Breast epithelium (tissue), 4 donors: ENCODE measurements at regions not wholly inside any gene's neighbourhood (a gene's known extent, or its start where the extent isn't known, plus 50 kb on each side); places are given as distances from the start of the nearest gene placed in this dataset.

Experiments
- DNase-seq, 2 donors: peaks; one replicate each; pipeline ENCODE4 v3.0.0-alpha.2; 2019; ENCODE audit warnings: low spot score in 2 of 2
- H3K27ac ChIP-seq, 2 donors: fragments of 200-600 bp; sonication (generic) in 1 of 2; one replicate each; pipeline ENCODE4 v1.5.1; 2016 to 2019; ENCODE audit warnings: mild to moderate bottlenecking in 1 of 2
- H3K27me3 ChIP-seq, 2 donors: fragments of 200-600 bp; sonication (generic) in 1 of 2; one replicate each; pipeline versions ENCODE4 v1.5.1 to v1.6.0; 2017 to 2019; ENCODE audit warnings: control low read depth in 1 of 2, mild to moderate bottlenecking in 1 of 2
- H3K36me3 ChIP-seq: fragments of 200-600 bp; one replicate; pipeline ENCODE4 v1.5.1; 2019
- H3K4me1 ChIP-seq, 2 donors: fragments of 200-600 bp; sonication (generic); one replicate each; pipeline ENCODE4 v1.5.1; 2016 to 2019; ENCODE audit warnings: control low read depth in 1 of 2
- H3K4me3 ChIP-seq, 3 donors: fragments of 200-600 bp; sonication (generic); 1 replicate in 2 of 3; 2 replicates in 1 of 3; pipeline ENCODE4 v1.5.1; 2016 to 2019; ENCODE audit warnings: mild to moderate bottlenecking in 3 of 3, moderate library complexity in 2 of 3
- H3K9me3 ChIP-seq, 2 donors: fragments of 200-600 bp; sonication (generic) in 1 of 2; one replicate each; pipeline ENCODE4 v1.5.1; 2016 to 2019; ENCODE audit warnings: control low read depth in 1 of 2
- POLR2A ChIP-seq: fragments of 450-650 bp; IDR thresholded peaks from one replicate; pipeline ENCODE4 v1.6.1; 2016; ENCODE audit warnings: antibody characterized with exemption, mild to moderate bottlenecking, moderate library complexity
- POLR2AphosphoS5 ChIP-seq, 3 donors: sonication (generic); formaldehyde crosslinking; IDR thresholded peaks; one replicate each; pipeline ENCODE4 v1.6.1; 2017; ENCODE audit warnings: antibody characterized with exemption in 3 of 3
- intact Hi-C: fragments of 100-400 bp; cut with DNase I; formaldehyde crosslinking; loops from one replicate; pipeline ENCODE4 v1.15.1; 2023; ENCODE audit warnings: low total_unique reads
- TF ChIP-seq, protein P1 (sequence below), 3 donors: fragments of 450-650 bp; IDR thresholded peaks; one replicate each; pipeline ENCODE4 v1.5.1; 2016 to 2017; ENCODE audit warnings: antibody characterized with exemption in 3 of 3, mild to moderate bottlenecking in 3 of 3, moderate library complexity in 3 of 3

DNA sequence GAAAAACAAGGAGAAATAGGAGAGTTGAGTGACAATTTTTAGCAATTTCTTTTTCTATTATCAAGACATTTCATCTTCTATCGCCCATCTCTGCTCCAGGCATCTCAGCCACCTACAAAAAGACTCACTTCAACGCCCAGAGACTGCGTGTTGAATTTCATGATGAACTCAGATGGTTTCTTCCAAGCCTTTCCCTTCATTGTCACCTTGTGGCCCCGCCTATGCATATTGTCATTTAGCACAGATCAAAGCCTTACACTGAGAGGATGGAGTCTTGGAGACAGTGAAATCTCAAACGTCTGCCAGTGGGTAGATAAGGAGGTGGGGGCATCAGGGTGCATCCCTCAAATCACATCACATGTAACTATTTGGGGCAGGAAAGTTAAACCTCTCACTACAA, 319.4 kb downstream of the SIPA1L2 start:
- Histone ChIP-seq H3K27me3 (no peaks in the 10 kb centered on the region), H3K36me3 (no peaks in the 10 kb centered on the region), H3K9me3 (no peaks in the 10 kb centered on the region), H3K4me1 (no peaks in the 10 kb centered on the region), H3K4me3 (no peak overlapping the region), H3K27ac (no peak overlapping the region)
- TF ChIP-seq POLR2AphosphoS5 (IDR thresholded peaks at IDR 0.05), result no peak
- TF ChIP-seq, protein P1, sequence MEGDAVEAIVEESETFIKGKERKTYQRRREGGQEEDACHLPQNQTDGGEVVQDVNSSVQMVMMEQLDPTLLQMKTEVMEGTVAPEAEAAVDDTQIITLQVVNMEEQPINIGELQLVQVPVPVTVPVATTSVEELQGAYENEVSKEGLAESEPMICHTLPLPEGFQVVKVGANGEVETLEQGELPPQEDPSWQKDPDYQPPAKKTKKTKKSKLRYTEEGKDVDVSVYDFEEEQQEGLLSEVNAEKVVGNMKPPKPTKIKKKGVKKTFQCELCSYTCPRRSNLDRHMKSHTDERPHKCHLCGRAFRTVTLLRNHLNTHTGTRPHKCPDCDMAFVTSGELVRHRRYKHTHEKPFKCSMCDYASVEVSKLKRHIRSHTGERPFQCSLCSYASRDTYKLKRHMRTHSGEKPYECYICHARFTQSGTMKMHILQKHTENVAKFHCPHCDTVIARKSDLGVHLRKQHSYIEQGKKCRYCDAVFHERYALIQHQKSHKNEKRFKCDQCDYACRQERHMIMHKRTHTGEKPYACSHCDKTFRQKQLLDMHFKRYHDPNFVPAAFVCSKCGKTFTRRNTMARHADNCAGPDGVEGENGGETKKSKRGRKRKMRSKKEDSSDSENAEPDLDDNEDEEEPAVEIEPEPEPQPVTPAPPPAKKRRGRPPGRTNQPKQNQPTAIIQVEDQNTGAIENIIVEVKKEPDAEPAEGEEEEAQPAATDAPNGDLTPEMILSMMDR (IDR thresholded peaks at IDR 0.05), result no peak
- TF ChIP-seq POLR2A, result no peak
- intact Hi-C loops, result no loop called here
- no peak for DNase-seq

DNA sequence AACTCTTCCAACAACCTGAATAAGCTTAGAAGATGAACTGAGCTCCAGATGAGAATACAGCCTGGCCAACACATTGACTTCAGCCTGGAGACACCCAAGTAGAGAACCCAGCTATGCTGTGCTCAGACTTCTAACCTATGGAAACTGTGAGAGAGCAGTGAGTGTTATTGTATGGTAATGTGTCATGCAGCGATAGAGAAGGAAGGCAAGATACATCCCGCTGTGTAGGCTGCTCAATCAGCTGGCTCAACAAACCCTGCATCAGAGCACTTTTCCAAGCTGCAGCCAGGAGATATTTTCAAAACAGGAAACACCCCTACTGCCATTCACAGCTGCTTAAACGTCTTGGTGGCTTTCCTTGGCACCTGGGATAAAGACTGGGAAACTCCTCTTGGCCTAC, 321.3 kb downstream of the SIPA1L2 start:
- no peaks in the 10 kb centered on the region for H3K9me3 ChIP-seq

DNA sequence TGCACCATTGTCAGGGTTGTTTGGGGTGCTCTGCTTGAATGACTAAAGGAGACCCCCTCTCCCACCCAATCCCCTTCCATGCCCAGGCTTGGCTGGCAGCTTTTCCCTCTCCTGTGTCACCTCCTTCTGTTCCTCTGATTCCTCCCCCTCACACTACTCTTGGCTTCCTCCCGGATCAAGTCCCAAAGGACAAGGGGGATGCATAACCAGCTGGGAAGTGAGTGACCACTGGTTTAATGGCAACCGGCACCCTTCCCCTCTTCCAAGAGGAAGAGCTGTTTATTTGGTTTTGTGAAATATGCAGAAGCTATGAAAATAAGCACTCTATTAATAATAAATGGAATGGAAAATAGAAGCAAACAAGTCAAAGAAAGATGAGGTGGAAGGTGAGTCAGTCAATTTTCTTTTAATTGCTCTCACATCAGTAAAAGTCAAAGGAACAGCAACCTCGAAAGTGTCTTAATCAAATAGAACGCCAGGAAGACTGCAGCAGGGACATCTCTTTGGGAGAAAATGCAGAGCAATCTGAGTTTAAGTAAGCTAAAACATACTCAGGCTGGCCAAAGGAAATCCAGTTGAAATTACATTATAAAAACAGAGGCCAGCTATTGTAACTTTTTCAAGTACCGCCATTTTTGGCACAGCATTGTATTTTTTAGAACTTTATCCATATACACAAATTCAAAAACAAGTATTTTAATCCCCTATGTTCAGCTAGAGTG, 322.5 kb downstream of the SIPA1L2 start:
- Histone ChIP-seq H3K4me3 (no peak overlapping the region), H3K9me3 (no peaks in the 10 kb centered on the region), H3K27me3 (no peaks in the 10 kb centered on the region), H3K27ac (no peak overlapping the region), H3K36me3 (no peaks in the 10 kb centered on the region), H3K4me1 (no peaks in the 10 kb centered on the region)
- intact Hi-C loops, result no loop called here
- no peak for TF ChIP-seq POLR2A
- TF ChIP-seq, protein P1 (IDR thresholded peaks at IDR 0.05), result no peak
- TF ChIP-seq POLR2AphosphoS5 (IDR thresholded peaks at IDR 0.05), result no peak
- DNase-seq, result no peak

More for the DNA sequence above, 321.3 kb downstream of the SIPA1L2 start:
- no peak overlapping the region for H3K4me3 ChIP-seq
- H3K27ac ChIP-seq, result no peak overlapping the region
- no peaks in the 10 kb centered on the region for H3K4me1 ChIP-seq
- H3K36me3 ChIP-seq, result no peaks in the 10 kb centered on the region
- TF ChIP-seq POLR2AphosphoS5 (IDR thresholded peaks at IDR 0.05) (no peak), POLR2A (no peak)
- TF ChIP-seq, protein P1 (IDR thresholded peaks at IDR 0.05), result no peak
- H3K27me3 ChIP-seq, result no peaks in the 10 kb centered on the region
- no peak for DNase-seq
- intact Hi-C loops, result no loop called here

DNA sequence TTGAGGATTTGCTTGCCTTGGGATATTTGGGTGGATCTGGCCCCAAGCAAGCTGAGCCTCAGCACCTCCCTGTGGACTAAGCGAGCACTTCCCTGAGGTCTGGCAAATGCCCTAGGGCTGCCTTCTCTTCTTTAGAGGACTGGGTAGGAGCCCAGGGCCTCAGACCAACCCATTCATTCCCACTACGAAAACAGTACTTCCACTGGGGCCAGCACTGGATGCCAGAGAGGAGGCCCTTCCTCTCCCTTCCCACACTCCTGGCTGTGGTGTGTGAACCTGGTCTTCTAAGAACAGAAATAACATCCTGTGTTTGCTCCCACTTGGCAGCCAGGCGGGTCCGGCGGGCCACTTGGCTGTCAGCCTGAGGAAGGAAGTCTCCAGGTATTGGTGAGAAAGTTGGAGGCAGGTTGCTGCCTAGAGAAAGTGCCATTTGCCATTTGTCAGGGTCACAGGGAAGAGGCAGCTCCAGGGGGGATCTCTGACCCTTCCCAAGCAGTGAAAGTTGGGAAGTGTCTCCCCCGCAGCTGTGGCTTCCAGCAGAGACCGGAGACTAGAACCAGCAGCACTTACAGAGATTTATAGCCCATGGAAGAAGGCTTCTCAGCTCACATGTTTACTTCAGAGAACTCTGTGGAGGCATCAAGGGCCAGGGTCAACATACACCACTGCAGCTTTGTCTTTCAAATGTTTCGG, 323.5 kb downstream of the SIPA1L2 start:
- peak overlapping the region; percentile 29 to 66 for H3K27ac ChIP-seq

More for the DNA sequence above, 323.5 kb downstream of the SIPA1L2 start:
- intact Hi-C loops, result no loop called here
- DNase-seq, result peak; percentile 64 to 73
- no peaks in the 10 kb centered on the region for H3K27me3 ChIP-seq
- no peak overlapping the region for H3K4me3 ChIP-seq
- no peaks in the 10 kb centered on the region for H3K9me3 ChIP-seq
- TF ChIP-seq, protein P1 (IDR thresholded peaks at IDR 0.05), result peak in 2 of 3 donors; percentile 17 to 18
- TF ChIP-seq POLR2AphosphoS5 (IDR thresholded peaks at IDR 0.05), result peak in 1 of 3 donors; percentile 12
- TF ChIP-seq POLR2A, result no peak
- H3K4me1 ChIP-seq, result no peaks in the 10 kb centered on the region
- no peaks in the 10 kb centered on the region for H3K36me3 ChIP-seq
